OCI-LY3 (cell line): ENCODE measurements at regions not wholly inside any gene's neighbourhood (a gene's known extent, or its start where the extent isn't known, plus 50 kb on each side); places are given as distances from the start of the nearest gene placed in this dataset.

ENCODE experiments used
- EZH2phosphoT487 ChIP-seq: fragments of 200-600 bp; shearing (Covaris generic); IDR thresholded peaks from 2 replicates; pipeline ENCODE4 v1.6.1; 2018; ENCODE audit warnings: antibody characterized with exemption, mixed run types, low read depth
- TF ChIP-seq, protein P1 (sequence below): fragments of 200-600, 300-600 bp; sonication (generic); IDR thresholded peaks from 2 replicates; pipeline ENCODE4 v1.5.1; 2014; ENCODE audit warnings: antibody characterized with exemption, low read length, low read depth

DNA sequence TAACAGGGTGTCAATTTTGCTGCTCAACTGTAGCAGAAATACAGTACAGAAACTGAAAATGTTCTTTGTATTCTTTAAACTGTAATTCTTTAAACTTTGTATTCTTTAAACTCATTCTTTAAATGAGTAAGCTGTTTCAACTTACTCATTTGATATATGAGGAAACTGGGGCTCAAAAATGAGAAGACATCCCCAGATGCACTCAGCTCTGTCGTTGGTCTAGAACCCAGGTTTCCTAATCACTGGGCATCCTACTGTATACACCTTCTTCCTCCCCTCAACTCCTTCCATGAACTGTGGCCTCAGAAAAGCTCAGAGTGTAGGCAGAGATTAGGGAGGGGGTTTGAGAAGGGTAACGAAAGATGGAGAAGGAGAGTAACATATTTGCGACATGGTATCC lies 136.5 kb upstream of the MAST4 start:
- TF ChIP-seq, protein P1, sequence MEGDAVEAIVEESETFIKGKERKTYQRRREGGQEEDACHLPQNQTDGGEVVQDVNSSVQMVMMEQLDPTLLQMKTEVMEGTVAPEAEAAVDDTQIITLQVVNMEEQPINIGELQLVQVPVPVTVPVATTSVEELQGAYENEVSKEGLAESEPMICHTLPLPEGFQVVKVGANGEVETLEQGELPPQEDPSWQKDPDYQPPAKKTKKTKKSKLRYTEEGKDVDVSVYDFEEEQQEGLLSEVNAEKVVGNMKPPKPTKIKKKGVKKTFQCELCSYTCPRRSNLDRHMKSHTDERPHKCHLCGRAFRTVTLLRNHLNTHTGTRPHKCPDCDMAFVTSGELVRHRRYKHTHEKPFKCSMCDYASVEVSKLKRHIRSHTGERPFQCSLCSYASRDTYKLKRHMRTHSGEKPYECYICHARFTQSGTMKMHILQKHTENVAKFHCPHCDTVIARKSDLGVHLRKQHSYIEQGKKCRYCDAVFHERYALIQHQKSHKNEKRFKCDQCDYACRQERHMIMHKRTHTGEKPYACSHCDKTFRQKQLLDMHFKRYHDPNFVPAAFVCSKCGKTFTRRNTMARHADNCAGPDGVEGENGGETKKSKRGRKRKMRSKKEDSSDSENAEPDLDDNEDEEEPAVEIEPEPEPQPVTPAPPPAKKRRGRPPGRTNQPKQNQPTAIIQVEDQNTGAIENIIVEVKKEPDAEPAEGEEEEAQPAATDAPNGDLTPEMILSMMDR: no peak
- no peak for TF ChIP-seq EZH2phosphoT487
